Activated CD8-positive, alpha-beta memory T cell treated with anti-CD3 and anti-CD28 coated beads for 36 hours (primary cell): ENCODE measurements at regions not wholly inside any gene's neighbourhood (a gene's known extent, or its start where the extent isn't known, plus 50 kb on each side); places are given as distances from the start of the nearest gene placed in this dataset.
"Not testable (repeated sequence)": the region's sequence is repeated elsewhere in the genome, so short reads cannot be mapped to it uniquely, and the experiment has no call there.

Experiments used
- CTCF ChIA-PET: fragments of 350-600 bp; sonication (Branson Sonifier 250); formaldehyde crosslinking; loops from one replicate; lab custom pipeline; 2021; ENCODE audit warnings: antibody characterized with exemption; lab: Charles Lee
- POLR2A ChIA-PET: fragments of 350-600 bp; sonication (Branson Sonifier 250); formaldehyde crosslinking; loops from one replicate; lab custom pipeline; 2021; ENCODE audit warnings: antibody characterized with exemption; lab: Charles Lee

DNA sequence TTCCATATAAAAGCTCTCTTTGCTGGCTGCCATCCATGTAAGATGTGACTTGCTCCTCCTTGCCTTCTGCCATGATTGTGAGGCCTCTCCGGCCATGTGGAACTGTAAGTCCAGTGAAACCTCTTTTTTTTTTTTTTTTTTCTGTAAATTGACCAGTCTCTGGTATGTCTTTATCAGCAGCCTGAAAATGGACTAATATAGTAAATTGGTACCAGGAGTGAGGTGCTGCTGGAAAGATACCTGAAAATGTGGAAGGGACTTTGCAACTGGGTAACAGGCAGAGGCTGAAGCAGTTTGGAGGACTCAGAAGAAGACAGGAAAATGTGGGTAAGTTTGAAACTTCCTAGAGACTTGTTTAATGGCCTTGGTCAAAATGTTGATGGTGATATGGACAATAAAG is 124.3 kb upstream of the AADAT start:
- ChIA-PET CTCF (no interaction called here), POLR2A (no interaction called here)

DNA sequence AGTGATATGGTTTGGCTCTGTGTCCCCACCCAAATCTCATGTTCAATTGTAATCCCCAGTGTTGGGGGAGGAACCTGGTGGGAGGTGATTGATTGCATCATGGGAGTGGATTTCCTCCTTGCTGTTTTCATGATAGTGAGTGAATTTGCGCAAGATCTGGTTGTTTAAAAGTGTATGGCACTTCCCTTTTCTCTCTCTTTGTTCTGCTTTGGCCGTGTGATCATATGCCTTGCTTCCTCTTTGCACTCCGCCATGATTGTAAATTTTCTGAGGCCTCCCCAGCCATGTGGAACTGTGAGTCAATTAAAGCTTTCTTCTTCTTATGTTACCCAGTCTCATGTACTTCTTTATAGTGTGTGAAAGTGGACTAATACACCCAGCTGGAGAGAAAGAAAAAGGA is 113.0 kb upstream of the AADAT start:
- ChIA-PET POLR2A (no interaction called here), CTCF (no interaction called here)

GRCh38 chr4:170198747-170199146 is 109.0 kb upstream of the AADAT start:
- ChIA-PET POLR2A (no interaction called here), CTCF (no interaction called here)

GRCh38 chr4:170194794-170195193 is 105.0 kb upstream of the AADAT start:
- POLR2A ChIA-PET, CTCF ChIA-PET: not testable (repeated sequence)

DNA sequence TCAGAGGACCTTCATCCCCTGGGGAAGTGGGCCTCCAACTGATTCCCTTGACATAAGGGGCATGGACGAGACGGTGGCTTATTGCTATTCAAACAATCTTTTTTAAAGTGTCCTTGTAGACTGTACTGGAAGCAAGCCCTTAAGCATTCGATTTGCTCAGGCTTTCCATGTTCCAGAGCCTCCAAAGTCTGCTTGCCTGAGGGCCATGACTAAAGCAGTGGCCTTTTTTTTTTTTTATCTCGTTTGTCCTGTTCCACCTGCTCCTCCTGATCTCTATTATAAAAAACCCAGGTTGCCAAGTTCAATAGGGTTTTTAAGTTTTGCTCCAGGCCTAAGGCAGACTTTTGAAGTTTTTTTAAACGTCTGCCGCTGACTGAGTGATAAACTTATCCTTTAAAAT is 103.7 kb upstream of the AADAT start:
- ChIA-PET POLR2A (no interaction called here), CTCF (no interaction called here)

DNA sequence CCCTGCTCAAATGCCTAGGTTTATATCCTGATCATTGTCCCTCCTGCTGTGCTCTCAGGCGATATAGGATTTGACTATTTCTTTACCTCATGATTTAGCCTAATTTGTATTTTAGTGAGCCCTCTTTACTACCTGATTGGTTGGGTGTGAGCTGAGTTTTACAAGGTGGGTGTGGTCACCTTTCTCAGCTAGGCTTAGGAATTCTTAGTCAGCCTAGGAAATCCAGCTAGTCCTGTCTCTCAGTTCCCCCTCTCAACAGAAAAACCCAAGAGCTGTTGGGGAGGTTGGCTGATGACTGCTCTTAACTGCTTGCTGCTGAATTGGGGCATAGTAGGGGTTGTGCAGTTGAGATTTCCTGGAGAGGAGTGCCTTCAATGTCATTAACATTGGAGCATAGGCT is 100.5 kb upstream of the AADAT start:
- CTCF ChIA-PET = no interaction called here
- POLR2A ChIA-PET = no interaction called here

DNA sequence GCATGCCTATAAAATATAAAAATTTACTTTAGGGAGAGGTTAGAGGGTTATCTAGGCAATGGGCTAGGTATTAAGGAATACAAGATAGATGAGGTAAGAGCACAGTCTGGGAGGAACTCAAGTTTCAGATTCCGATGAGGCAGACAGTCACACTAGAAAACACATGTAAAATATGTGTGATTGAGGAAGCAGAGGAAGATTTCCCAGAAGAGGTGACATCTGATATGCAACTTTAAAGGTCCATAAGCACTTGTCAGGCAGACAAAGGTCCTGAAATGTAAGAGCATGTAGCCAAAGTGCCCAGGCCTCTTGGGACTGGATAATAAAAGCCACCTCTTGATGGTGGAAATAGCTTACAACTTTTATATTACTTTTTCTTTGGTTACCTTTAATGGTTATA is 81.1 kb upstream of the AADAT start:
- CTCF ChIA-PET = no interaction called here
- POLR2A ChIA-PET = no interaction called here

- ChIA-PET CTCF (no interaction called here), POLR2A (no interaction called here)
These were observed 79.9 kb upstream of the AADAT start for GRCh38 chr4:170169699-170170098.

GRCh38 chr4:170167678-170168077 is 77.9 kb upstream of the AADAT start:
- CTCF ChIA-PET = interaction anchor here (0.6 kb wide), 1 partner anchor 10 kb away, joined by 3 read pairs; no protein-coding TSS in a partner anchor

GRCh38 chr4:170166193-170166592 is 76.4 kb upstream of the AADAT start:
- POLR2A ChIA-PET, CTCF ChIA-PET: not testable (repeated sequence)

More at GRCh38 chr4:170167678-170168077, 77.9 kb upstream of the AADAT start:
- POLR2A ChIA-PET = no interaction called here

- POLR2A ChIA-PET = no interaction called here
These were observed 72.7 kb upstream of the AADAT start for GRCh38 chr4:170162416-170162815.

GRCh38 chr4:170157670-170158069 is 67.9 kb upstream of the AADAT start:
- CTCF ChIA-PET = no interaction called here
- POLR2A ChIA-PET = no interaction called here

More at GRCh38 chr4:170162416-170162815, 72.7 kb upstream of the AADAT start:
- CTCF ChIA-PET = no interaction called here

DNA sequence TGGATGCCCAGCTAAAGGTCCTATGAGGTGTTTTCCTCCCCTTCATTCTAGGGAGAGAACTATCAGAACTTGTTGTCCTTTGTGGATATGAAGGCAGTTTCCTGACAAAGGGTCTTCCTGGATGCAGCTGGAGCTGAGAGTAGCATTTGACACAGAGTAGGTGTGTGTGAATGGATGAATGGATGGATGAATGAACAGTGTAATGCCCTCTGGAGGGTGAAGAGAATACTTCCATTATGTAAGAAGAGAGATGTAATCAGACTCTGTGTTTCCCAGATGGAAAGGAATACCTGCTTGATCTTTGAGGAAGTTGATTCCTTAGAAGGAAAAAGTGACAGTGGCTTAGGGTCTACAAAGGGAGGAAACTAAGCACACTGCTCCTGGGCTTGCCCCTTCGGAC is 55.4 kb upstream of the AADAT start:
- ChIA-PET POLR2A (no interaction called here), CTCF (no interaction called here)

GRCh38 chr4:170139764-170140163 is 50.0 kb upstream of the AADAT start:
- POLR2A ChIA-PET = no interaction called here
- CTCF ChIA-PET = no interaction called here
